Spinal cord (tissue), 9 donors: ENCODE measurements at regions not wholly inside any gene's neighbourhood (a gene's known extent, or its start where the extent isn't known, plus 50 kb on each side); places are given as distances from the start of the nearest gene placed in this dataset.

Experiments
- DNase-seq, 6 donors: peaks; one replicate each; pipeline versions ENCODE4 v3.0.0 to v3.0.0-alpha.2; 2013 to 2015; ENCODE audit warnings: low spot score in 6 of 6, low read depth in 4 of 6
- H3K27ac ChIP-seq: one replicate; pipeline ENCODE4 v1.5.1; 2013; ENCODE audit warnings: low read depth, low read length, control low read depth
- H3K27me3 ChIP-seq: one replicate; pipeline ENCODE4 v1.6.1; 2013; ENCODE audit warnings: low read length; ENCODE audit not compliant: control insufficient read depth, insufficient read depth
- H3K36me3 ChIP-seq: one replicate; pipeline ENCODE4 v1.6.1; 2013; ENCODE audit warnings: low read length; ENCODE audit not compliant: control insufficient read depth, insufficient read depth
- H3K4me1 ChIP-seq: one replicate; pipeline ENCODE4 v1.6.1; 2013; ENCODE audit warnings: low read length; ENCODE audit not compliant: control insufficient read depth, insufficient read depth
- H3K4me3 ChIP-seq: one replicate; pipeline ENCODE4 v1.5.1; 2013; ENCODE audit warnings: low read depth, low read length, control low read depth
- H3K9me3 ChIP-seq: one replicate; pipeline ENCODE4 v1.6.1; 2013; ENCODE audit warnings: low read length; ENCODE audit not compliant: control insufficient read depth, insufficient read depth
- WGBS: methylation state at CpG from one replicate; pipeline ENCODE4 v1.1.5; 2013; ENCODE audit warnings: missing lambda C conversion rate; ENCODE audit not compliant: insufficient coverage; 5-methylcytosine and 5-hydroxymethylcytosine counted together
- donor health status: healthy.

DNA sequence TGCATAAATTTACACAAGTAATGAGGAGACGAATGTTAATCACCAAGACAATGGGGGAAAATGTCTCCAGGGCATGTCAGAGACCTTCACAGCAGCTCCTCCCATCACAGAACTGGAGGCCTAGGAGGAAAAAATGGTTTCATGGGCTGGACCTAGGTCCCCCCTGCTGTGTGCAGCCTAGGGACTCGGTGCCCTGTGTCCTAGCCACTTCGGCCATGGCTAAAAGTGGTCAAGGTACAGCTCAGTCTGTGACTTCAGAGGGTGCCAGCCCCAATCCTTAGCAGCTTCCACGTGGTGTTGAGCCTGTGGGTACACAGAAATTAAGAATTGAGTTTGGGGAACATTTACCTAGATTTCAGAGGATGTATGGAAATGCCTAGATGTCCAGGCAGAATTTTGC, 152.2 kb upstream of the KCNJ3 start:
- H3K27me3 ChIP-seq = no peaks in the 10 kb centered on the region
- H3K9me3 ChIP-seq = peaks cover 3% of the 10 kb centered on the region
- no peak overlapping the region for H3K27ac ChIP-seq
- no peak for DNase-seq
- H3K36me3 ChIP-seq = no peaks in the 10 kb centered on the region
- H3K4me3 ChIP-seq = no peak overlapping the region
- H3K4me1 ChIP-seq = no peaks in the 10 kb centered on the region
- WGBS = 87% methylated on average over 4 of the region's 4 CpGs

DNA sequence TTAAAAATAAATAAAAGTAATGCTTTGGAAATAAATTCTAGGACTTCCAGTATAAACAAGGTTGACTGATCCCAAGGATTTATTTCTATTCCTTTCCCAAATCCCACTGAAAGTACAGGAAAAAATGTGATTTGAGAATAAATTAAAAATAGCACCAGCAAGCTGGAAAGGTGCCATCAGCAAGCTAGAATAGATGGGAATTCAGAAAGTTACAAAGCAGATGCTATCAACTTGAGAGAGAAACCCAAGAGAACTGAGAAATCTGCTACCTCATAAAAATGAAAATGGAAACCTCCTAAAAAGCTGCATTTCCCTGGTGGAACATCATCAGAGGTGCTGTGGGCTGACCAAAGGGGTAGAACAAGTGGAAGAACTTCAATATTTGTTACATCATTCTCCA, 148.6 kb upstream of the KCNJ3 start:
- no peak overlapping the region for H3K27ac ChIP-seq
- peak in 1 of 6 donors; percentile 65 for DNase-seq
- H3K9me3 ChIP-seq = peaks cover 3% of the 10 kb centered on the region
- H3K36me3 ChIP-seq = no peaks in the 10 kb centered on the region
- H3K4me3 ChIP-seq = no peak overlapping the region
- no peaks in the 10 kb centered on the region for H3K4me1 ChIP-seq
- H3K27me3 ChIP-seq = no peaks in the 10 kb centered on the region

DNA sequence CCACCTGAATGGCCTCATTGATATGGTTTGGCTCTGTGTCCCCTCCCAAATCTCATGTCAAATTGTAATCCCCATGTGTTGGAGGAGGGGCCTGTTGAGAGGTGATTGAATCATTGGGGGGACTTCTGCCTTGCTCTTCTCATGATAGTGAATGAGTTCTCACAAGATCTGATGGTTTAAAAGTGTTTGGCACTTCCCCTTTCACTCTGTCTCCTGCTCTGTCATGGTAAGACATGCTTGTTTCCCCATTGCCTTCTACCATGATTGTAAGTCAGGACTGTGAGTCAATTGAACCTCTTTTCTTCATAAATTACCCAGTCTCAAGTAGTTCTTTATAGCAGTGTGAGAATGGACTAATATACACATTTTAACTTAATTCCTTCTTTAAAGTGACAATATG, 146.8 kb upstream of the KCNJ3 start:
- Histone ChIP-seq H3K4me1 (no peaks in the 10 kb centered on the region), H3K27me3 (no peaks in the 10 kb centered on the region), H3K9me3 (no peaks in the 10 kb centered on the region), H3K4me3 (no peak overlapping the region), H3K36me3 (no peaks in the 10 kb centered on the region), H3K27ac (no peak overlapping the region)
- no peak for DNase-seq

DNA sequence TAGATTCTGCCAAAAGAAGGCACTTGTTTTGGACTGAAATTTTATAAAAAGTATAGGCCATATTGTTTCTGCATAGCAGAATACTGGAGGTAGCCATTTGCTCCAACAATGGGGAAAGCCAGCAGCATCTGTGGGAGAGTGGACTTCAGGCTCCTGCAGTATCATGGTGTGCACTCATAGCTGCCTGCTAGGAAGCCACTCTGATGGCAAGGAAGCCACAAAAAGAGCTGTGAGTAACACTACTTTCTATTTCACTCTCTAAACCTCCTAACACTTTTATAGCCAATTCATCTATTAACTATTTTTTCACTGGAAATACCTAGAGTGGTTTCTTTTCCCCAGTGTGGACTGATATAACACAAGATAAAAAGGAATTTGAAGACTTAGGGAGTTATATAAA, 144.4 kb upstream of the KCNJ3 start:
- no peaks in the 10 kb centered on the region for H3K9me3 ChIP-seq
- no peaks in the 10 kb centered on the region for H3K27me3 ChIP-seq
- no peaks in the 10 kb centered on the region for H3K36me3 ChIP-seq
- H3K27ac ChIP-seq = no peak overlapping the region
- DNase-seq = no peak
- H3K4me3 ChIP-seq = no peak overlapping the region
- H3K4me1 ChIP-seq = no peaks in the 10 kb centered on the region

DNA sequence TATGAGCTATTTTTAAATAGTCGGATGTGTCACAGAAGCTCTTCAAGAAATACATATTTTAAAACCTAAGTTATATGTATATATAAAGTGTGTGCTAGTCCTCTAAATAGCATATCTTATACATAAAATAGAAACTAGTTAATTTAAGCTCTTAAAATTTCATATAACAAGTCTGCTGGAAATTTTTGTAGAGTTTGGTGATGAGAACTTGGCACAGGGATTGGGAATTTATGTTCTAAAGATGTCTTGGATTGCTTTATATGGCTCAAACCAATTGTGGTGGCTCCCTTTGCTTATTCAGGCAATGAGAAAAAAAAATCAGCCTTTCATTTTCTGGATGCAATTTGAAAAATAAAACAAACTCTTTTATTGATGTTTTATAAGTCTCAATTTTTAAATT, 142.8 kb upstream of the KCNJ3 start:
- peak in 1 of 6 donors; percentile 75 for DNase-seq
- H3K4me1 ChIP-seq = no peaks in the 10 kb centered on the region
- no peak overlapping the region for H3K4me3 ChIP-seq
- no CpG with 5 or more reads among the region's 1 CpG for WGBS
- no peaks in the 10 kb centered on the region for H3K9me3 ChIP-seq
- no peaks in the 10 kb centered on the region for H3K36me3 ChIP-seq
- H3K27me3 ChIP-seq = no peaks in the 10 kb centered on the region
- H3K27ac ChIP-seq = no peak overlapping the region

DNA sequence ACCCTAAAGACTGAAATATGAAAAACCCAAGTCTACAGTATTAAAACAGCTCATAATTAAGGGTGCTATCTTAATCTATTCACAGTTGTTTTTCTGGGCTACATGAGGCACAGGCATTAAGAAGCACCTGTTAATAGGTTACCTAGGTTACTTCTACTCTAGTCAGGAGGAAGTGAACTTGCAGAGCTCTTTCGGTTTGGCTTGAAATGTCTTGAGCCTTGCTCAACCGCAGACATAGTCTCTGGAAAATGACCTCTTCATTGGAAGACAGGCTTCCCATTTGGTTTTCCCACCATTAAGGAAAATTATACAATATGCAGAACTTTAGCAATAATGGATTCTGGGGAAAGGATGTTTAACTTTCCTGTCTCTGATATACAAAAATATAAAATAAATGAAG, 142.3 kb upstream of the KCNJ3 start:
- no CpG with 5 or more reads among the region's 2 CpGs for WGBS
- no peak for DNase-seq
- no peaks in the 10 kb centered on the region for H3K4me1 ChIP-seq

DNA sequence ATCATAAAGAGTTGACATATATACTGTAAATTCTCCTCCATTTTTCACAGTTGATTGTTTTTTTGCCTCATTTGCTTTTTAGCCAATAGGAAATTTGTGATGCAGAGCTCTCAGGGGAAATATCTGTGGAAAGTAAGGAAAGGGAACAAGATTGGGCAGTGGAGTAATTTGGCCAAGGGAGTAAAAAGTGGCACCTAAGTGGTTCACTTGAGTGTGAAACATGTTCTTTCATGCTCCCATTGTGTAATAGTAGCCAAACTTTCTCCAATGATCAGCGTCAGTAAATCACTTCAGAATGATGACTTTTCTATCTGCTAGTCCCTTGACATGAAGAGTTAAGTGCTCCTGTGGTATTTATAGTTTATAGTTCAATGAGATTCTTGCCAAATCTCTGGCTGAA, 141.9 kb upstream of the KCNJ3 start:
- no peaks in the 10 kb centered on the region for H3K9me3 ChIP-seq
- no peaks in the 10 kb centered on the region for H3K4me1 ChIP-seq
- H3K4me3 ChIP-seq = no peak overlapping the region
- H3K27ac ChIP-seq = no peak overlapping the region
- no peaks in the 10 kb centered on the region for H3K36me3 ChIP-seq
- DNase-seq = no peak
- no peaks in the 10 kb centered on the region for H3K27me3 ChIP-seq
- WGBS = no CpG with 5 or more reads among the region's 1 CpG

More for the DNA sequence above, 142.3 kb upstream of the KCNJ3 start:
- Histone ChIP-seq H3K9me3 (no peaks in the 10 kb centered on the region), H3K27me3 (no peaks in the 10 kb centered on the region), H3K36me3 (no peaks in the 10 kb centered on the region), H3K4me3 (no peak overlapping the region), H3K27ac (no peak overlapping the region)

DNA sequence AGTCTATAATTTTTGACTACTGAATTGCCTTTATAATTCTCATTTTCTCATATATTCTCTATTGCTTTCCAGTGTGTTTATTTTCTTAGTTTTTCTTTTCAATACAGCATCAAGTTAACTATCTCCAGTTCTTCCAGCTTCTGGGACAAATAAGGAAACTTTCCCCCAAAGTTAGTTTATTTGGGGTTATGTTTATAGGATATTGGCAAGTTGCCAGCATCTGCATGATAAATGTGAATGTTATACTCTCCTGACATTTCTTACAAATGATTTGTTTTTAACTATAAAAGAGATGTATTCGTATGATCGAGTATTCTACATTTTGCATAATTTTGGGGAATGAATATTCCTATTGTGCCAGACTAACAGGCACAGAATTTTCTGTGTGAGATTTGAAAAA, 140.6 kb upstream of the KCNJ3 start:
- H3K27ac ChIP-seq = no peak overlapping the region
- DNase-seq = no peak
- no peaks in the 10 kb centered on the region for H3K36me3 ChIP-seq
- no peak overlapping the region for H3K4me3 ChIP-seq
- no peaks in the 10 kb centered on the region for H3K9me3 ChIP-seq
- no peaks in the 10 kb centered on the region for H3K4me1 ChIP-seq
- no peaks in the 10 kb centered on the region for H3K27me3 ChIP-seq
- no CpG with 5 or more reads among the region's 2 CpGs for WGBS

DNA sequence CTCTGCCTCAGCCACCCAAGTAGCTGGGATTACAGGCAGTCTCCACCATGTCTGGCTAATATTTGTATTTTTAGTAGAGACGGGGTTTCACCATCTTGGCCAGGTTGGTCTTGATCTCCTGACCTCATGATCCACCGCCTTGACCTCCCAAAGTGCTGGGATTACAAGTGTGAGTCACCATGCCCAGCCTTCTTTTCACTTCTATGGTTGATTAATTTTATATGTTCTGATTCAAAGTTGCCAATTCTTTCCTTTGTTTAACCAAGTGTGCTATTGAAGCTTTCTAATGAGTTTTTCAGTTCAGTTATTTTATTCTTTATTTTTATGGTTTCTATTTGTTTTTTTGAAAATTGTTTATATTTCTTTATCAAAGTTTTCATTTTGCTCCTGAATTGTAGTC, 133.1 kb upstream of the KCNJ3 start:
- Histone ChIP-seq H3K36me3 (no peaks in the 10 kb centered on the region), H3K4me1 (no peaks in the 10 kb centered on the region), H3K4me3 (no peak overlapping the region), H3K27me3 (no peaks in the 10 kb centered on the region), H3K27ac (no peak overlapping the region), H3K9me3 (no peaks in the 10 kb centered on the region)
- no peak for DNase-seq
- no CpG with 5 or more reads among the region's 2 CpGs for WGBS

DNA sequence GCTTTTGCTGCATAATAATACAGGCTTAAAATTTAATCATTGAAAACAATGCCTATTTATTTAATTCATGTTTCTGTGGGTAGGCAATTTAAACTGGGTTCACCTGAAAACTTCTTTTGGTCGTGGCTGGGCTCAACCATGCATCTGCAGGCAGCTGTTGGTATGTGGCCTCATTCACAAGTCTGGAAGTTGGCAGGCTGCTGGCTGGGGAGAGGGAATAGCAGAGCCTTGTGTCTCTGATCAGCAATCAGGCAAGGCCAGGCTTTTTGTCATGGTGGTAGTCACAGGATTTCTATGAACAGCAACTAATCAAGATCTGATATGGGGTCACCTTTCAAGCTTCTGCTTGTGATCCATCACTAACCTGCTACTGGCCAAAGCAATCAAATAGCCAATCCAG, 130.1 kb upstream of the KCNJ3 start:
- H3K4me1 ChIP-seq = no peaks in the 10 kb centered on the region
- H3K36me3 ChIP-seq = no peaks in the 10 kb centered on the region
- WGBS = 46% methylated on average over 1 of the region's 1 CpG
- H3K27me3 ChIP-seq = no peaks in the 10 kb centered on the region
- no peak overlapping the region for H3K4me3 ChIP-seq
- no peak for DNase-seq
- H3K9me3 ChIP-seq = no peaks in the 10 kb centered on the region
- no peak overlapping the region for H3K27ac ChIP-seq

DNA sequence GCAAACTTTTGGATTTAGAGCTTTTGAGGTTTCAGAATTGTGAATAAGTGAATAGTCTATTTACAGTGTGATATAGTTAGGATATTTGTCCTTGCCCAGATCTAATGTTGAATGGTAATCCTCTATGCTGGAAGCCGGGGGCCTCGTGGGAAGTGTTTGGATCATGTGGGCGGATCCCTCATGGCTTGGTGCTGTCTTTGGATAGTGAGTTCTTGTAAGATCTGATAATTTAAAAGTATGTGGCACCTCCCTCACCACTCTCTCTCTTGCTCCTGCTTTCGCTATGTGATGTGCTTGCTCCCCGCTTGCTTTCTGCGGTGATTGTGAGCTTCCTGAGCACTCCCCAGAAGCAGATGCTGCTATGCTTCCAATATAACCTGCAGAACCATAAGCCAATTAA, 128.0 kb upstream of the KCNJ3 start:
- H3K9me3 ChIP-seq = no peaks in the 10 kb centered on the region
- WGBS = 97% methylated on average over 5 of the region's 6 CpGs
- no peaks in the 10 kb centered on the region for H3K4me1 ChIP-seq
- no peak overlapping the region for H3K27ac ChIP-seq
- H3K27me3 ChIP-seq = no peaks in the 10 kb centered on the region
- H3K4me3 ChIP-seq = no peak overlapping the region
- DNase-seq = no peak
- H3K36me3 ChIP-seq = no peaks in the 10 kb centered on the region
